Suppressor macrophage treated with lipopolysaccharide for 4 hours (primary cell): ENCODE measurements at regions not wholly inside any gene's neighbourhood (a gene's known extent, or its start where the extent isn't known, plus 50 kb on each side); places are given as distances from the start of the nearest gene placed in this dataset.

Experiments used
- DNase-seq: peaks from one replicate; pipeline ENCODE4 v3.0.0-alpha.2; 2020

GRCh38 chr6:168210239-168211105, 109.1 kb downstream of the DACT2 start:
- no peak for DNase-seq

- DNase-seq, result no peak
Observed at GRCh38 chr6:168209420-168209819, 110.2 kb downstream of the DACT2 start.

DNA sequence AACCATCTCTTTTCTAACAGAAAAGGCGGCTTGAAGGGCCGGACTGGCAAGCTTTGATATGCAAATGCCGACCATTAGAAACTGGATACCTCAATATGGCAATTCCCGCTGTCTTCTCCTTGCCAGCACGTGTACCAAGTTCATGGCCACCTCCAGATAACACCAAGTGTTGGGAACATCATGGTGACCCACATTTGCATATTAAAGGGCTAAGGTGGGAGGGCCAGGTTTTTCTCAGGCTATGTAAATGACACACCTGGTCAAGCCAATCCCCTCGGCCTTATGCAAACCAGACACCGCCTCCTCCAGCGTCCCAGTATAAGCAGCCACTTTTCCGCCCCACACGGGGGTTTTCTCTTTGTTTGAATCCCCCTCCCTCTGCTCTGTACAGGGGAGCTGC, 110.7 kb downstream of the DACT2 start:
- DNase-seq, result no peak

DNA sequence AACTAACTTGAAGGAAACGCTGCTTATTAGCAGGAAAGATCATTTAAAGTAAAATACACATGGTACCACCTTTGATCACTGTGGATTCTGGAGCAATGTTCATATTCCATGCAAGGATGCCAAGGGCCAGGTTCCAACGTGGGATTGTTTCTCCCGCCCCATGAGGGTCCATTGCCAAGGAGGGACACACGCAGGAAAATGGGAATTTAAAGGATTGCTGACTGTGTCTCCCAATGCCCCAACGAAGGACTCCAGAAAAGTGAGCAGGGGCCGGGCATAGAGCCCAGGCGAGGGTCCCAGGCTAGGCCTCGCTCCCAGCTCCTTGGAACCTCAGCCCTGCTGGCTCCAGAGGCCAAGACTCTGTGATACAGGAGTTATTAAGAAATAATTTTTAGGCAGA, 111.2 kb downstream of the DACT2 start:
- no peak for DNase-seq

DNA sequence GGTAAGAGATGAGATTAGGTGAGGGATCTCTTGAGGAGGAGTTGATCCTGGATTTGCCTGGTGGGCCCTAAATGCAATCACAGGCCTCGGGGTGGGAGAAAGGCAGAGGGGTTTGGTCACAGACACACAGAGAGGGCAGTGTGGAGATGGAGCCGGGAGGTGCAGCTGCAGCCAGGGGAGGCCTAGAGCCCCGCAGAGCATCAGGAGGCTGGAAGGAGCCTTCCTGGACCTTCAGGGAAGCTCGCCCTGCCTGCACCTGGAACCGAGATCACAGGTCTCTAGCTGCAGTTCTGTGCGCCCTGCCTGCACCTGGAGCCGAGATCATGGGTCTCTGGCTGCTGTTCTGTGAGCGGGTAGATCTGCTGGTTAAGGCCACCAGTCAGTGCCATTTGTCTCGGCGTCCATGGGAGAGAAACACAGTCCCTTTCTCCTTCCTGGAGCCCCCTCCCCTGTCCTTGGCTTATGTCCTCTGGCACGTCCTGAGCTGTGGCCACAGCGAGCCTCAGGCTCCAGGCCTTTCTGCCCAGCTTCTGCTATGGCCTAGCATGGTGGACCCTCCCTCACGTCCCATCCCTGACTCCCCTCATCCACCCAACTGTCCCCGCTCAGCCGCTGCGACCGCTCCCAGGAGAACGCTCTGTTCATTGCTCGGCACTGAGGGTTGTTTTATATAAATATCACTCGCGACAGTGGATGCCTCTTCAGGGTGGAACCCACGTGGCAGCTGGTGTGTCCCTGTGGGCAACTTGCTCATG, 112.0 kb downstream of the DACT2 start:
- no peak for DNase-seq

GRCh38 chr6:168206661-168207274, 112.8 kb downstream of the DACT2 start:
- DNase-seq, result no peak

DNA sequence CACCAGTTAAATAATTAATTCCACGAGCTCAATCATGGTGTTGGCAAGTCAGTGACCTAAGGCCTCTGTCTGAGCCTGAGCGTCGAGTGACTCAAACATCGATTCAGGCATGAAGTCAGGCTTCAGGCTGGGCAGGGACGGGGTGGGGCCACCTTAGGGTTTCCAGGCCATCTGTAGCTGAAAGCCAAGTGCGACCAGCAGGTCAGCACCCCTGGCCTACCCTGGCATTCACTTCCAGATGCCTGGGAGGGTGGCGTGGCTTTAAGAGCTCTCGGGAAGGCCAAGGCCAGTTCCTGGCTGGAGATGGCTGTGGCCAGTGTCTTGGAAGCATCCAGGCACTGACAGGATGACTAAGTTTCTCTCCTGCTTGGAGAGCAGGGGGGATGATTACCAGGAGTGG, 113.4 kb downstream of the DACT2 start:
- no peak for DNase-seq

GRCh38 chr6:168201799-168202198, 117.8 kb downstream of the DACT2 start:
- no peak for DNase-seq

DNA sequence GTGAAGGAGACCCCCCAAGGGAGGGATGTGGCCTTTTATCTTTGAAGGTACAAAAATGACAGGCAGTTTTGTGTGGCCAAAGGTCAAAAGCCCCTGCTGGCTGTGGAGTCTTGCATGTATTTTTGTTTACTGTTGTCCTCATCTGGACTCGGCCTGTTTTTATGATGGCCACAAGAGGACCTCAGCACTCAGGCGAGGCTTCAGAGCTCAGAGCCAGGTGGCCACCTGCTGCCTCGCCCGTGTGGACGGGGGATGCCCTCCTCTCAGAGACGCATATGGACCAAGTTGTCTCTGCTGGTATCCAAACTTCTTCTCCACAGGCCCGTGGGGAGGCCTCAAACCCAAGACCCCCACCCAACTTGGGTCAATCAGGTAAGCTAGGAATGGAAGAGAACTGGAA, 118.2 kb downstream of the DACT2 start:
- DNase-seq, result no peak

DNA sequence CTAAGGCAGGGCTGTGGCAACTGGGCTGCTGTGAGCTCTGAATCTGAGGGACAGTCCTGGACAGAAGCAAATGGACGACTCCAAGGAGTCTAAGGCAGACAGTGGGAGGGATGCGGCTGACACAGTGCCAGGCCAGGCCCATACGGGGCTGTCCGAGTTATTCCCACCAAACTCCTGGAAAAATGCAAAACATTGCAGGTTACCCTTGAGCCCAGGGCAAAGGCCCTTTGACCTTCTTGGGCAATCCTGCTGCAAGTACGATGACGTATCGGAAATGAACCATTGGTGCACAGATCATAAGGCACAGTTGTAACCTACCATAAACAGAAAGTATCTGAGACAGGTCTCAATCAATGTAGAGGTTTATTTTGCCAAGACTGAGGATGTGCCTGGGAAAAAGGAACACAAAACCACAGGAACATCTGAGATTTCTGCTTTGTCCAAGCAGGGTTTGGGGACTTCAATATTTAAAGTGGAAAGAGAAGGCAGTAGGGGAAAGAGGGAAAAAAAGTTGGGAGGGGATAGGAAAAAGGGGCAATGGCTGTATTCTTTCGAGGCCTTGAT, 118.9 kb downstream of the DACT2 start:
- no peak for DNase-seq

DNA sequence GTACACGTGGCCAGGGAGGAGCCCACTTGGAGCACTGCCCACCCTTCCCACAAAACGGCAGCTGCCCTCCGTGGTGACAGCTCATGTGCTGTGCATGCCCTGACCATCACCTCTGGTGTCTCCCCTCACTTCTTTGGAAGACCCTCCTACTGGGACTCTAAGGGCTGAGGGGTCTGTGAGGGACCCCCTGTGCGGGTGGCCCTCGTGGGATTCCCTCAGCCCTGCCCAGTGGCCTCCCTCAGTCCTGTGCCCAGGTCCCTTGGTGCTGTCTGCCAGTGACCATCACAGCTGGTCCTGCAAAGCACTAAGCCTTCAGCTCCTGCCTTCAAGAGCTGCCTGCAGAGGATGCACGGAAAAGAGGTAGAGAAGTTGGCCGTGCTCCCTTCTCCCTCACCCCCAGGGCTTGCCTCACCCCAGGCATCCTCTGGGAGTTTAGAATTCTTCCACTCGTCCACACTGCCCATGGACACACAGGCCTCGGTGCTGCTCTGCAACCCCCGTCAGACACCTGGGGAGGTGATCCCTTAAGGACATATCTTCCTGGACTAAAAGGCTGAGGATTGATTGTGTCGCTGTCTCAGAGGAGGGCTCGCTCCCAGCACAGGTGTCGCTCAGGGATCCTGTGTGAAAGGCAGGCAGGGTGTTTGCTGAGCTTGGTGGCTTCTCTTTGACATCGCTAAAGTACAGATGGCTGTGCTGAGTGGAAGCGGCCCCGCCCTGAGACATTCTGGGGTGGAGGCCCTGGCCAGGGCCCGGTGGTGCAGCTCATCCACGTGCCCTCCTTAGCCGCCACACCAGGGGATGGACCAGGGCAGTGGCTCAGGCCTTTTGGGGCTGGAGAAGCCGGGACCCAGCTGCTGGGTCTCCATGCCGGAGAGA, 119.5 kb upstream of the FRMD1 start:
- no peak for DNase-seq

DNA sequence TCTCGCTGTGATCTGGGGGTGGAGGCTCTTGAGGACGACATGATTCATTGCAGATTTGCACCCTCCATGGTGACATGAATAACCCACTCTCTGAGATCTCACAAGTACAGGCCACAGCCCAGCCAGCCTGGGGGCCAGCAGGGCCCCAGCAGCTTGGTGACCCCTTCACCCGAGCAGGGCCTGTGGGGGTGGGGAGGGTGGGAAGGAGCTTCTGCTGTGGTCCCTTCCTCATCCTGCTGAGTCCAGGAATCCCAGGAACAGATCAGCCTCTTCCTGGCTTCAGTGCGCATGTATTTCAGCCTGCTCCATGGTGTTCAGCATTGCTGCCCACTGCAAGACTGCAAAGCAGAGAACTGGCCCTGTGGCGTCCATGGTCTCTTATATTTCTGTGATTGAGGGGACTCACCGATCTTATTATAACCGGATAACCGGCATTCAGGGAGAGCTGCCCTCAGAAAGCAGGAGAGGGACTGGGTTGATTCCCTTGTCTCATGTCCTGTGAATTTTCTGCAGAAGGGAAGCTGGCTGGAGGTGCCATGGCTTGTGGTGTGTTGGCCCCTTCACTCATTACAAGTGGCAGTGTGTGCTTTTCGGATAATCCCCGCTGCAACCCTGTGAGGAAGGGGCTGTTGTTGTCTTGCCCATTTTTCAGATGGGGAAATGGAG, 118.8 kb upstream of the FRMD1 start:
- no peak for DNase-seq

DNA sequence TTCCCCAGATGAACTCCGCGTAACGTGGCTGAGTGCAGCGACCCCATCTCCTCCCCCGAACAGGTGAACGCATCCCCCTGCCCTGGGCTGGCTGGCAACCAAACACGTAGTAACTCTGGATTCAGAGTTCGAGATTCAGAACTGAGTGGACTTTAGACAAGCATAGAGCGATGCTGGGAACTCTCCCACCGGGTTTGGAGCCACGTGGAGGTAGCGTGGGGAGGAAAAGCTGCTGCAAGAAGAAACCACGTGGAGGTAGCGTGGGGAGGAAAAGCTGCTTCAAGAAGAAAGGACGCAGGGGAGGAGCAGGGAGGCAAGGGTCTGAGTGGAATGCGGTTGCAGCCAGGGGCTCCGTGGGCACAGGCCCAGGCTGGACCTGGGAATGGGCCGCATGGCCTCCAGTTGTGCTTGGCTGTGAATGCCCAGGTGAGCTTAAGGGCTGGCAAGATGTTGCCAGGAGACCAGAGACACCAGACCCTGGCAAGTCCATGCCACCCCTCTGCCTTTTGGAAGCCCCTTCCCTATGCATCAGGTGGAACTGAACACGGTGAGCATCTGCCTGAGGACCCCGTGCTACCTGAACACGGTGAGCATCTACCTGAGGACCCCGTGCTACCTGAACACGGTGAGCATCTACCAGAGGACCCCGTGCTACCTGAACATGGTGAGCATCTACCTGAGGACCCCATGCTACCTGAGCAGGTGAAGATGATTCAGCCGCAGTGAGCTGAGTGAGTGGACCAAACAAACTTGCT, 118.0 kb upstream of the FRMD1 start:
- no peak for DNase-seq

- DNase-seq, result no peak
Observed at GRCh38 chr6:168196385-168196860, 117.4 kb upstream of the FRMD1 start.

DNA sequence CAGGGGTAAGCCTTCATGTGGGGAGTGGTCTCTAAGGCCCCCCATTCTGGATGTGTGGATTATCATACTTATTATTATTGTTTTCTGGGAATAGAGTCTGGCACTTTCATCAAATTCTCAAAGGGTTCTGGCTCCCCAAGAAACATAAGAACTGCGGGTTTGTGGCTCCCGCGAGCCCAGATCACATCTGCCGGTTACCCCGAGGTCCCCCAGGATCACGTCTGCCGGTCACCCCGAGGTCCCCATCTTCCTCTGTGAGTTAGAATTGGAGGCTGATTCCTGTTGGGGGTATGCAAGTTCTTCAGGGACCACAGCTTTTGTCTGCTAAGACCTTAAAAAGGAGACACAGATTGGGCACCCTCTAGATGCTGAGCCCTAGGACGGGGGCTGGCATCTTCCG, 116.7 kb upstream of the FRMD1 start:
- DNase-seq, result no peak

DNA sequence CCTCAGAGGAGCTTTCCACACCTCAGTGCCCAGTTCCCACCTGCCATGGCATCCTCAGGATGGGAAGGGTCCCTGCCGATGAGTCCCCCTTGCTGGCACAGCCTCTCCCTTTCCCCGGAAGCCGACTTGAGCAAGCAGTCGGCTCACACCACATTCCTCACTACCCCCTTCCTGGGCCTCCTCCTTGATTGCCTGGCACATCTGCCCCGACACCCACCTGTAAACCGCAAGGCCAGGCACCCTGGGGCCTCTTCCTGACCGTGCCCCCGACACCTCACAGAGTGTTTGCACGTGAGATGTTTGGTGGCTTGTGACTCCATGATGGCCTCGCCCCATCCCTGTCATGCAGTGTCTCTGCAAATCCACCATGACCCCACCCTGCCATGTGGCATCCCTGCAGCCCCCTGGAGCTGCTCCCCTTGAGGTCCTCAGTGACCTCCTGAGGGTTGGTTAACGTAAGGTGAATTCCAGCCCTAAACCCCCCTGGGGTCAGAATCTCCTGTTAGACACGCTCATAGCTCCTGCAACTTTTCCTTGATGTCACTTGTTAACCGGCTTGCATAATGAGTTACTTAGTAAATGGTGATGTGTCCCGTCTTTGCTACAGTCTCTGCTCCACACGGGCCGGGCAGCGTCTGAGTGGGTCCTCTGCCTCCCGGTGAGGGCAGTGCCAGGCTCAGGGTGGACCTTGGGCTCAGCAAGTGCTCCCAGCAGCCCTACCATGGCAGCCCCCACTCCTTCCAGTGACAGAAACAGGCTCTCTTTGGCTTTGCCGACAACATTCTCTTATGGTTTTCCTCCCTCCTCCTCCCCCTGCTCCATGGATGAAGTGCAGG, 115.9 kb upstream of the FRMD1 start:
- DNase-seq, result no peak

DNA sequence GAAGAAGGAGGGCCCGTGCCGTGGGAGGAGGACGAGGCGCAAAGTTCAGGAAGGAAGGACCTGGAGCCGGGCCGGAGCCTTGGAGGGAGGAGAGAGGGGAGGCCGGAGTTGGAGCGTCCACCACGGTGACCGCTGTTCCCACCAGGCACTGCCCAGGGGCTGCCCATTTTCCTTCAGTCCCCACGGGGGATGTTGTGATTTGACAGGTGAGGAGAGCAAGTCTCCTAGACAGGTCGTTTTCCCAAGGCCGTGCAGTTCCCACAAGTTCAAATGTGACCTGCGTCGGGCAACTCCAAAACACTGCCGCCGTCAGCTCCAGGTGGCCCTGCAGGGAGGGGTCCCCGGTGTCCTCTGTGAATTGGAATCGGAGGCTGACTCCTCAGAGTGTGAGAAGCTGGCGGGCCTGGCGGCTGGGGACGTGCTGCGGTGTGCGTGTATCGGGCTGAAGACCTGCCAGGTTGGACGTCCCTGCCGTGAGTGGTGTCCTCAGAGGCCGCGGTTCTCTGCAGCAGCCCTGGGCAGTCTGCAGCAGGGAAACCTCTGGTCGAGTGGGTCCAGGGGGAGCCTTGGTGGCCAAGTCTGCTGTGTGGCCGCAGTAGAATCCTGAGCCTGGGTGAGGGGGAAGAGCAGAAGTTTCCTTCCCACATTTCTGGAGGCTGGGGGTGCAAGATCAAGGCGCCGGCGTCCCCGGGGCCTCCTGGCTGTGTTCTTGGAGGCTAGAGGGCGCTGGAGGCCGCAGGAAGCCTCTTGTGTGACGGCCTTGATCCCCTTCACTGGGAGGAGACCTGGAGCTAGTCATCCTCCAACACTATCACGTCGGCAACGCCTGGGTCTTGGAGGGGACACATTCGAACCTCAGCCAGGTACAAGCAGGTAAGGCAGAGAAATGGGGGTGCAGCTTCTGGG, 115.1 kb upstream of the FRMD1 start:
- DNase-seq, result no peak

GRCh38 chr6:168192901-168193815, 114.1 kb upstream of the FRMD1 start:
- DNase-seq, result no peak
